ENCODE measurements at regions not wholly inside any gene's neighbourhood (a gene's known extent, or its start where the extent isn't known, plus 50 kb on each side); places are given as distances from the start of the nearest gene placed in this dataset.

DNA sequence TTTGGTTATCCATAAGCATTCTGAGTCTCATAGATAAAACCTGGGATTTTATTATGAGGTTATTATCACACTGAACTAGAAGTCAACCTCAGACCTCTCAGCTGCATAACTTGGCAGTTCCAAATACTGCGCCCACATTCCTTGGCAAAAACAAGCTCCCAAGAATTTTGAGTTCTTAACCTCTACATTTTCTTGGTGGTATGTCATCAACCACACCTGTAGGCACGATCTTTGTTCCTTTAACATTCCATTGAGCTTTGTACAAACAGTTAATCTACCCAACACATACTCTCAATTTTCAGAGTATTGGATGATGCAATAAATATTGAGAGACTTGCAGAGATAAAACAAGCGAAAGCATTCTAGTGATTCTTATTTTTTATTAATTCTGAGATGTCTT, 371.8 kb upstream of the PRICKLE1 start (continued):
- TF ChIP-seq, protein P1, sequence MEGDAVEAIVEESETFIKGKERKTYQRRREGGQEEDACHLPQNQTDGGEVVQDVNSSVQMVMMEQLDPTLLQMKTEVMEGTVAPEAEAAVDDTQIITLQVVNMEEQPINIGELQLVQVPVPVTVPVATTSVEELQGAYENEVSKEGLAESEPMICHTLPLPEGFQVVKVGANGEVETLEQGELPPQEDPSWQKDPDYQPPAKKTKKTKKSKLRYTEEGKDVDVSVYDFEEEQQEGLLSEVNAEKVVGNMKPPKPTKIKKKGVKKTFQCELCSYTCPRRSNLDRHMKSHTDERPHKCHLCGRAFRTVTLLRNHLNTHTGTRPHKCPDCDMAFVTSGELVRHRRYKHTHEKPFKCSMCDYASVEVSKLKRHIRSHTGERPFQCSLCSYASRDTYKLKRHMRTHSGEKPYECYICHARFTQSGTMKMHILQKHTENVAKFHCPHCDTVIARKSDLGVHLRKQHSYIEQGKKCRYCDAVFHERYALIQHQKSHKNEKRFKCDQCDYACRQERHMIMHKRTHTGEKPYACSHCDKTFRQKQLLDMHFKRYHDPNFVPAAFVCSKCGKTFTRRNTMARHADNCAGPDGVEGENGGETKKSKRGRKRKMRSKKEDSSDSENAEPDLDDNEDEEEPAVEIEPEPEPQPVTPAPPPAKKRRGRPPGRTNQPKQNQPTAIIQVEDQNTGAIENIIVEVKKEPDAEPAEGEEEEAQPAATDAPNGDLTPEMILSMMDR (IDR thresholded peaks at IDR 0.05 in 2 of 3, conservative IDR thresholded peaks at IDR 0.05 in 1 of 3; ENCODE audit: borderline replicate concordance in 1 of 3, insufficient read depth in 1 of 3, low read depth in 2 of 3, low read length in 2 of 3), result no peak
- TF ChIP-seq POLR2A (IDR thresholded peaks at IDR 0.05; ENCODE audit: borderline replicate concordance, extremely low read depth, insufficient read depth, insufficient read length), result no peak

GRCh38 chr12:42960087-42960527, 370.6 kb upstream of the PRICKLE1 start:
- ChIA-PET RAD21 (ENCODE audit: low non-redundant PET in 1 of 2, low total read pairs in 2 of 2, uncharacterized antibody in 2 of 2, unreplicated experiment in 2 of 2) (no interaction called here), CTCF (no interaction called here), POLR2A (no interaction called here)
- peak overlapping the region; percentile 7 for H2AFZ ChIP-seq (ENCODE audit: low read depth, low read length, poor library complexity, severe bottlenecking)
- peak; percentile 68 for ATAC-seq
- peaks cover 28 to 33% of the 10 kb centered on the region in 2 experiments for H3K4me1 ChIP-seq (ENCODE audit: control insufficient read depth in 1 of 2, insufficient read depth in 2 of 2, low read length in 2 of 2)
- no peaks in the 10 kb centered on the region for H4K20me1 ChIP-seq (ENCODE audit: insufficient read depth)
- intact Hi-C loops (cut with micrococcal nuclease), result loop anchor here (10.0 kb wide), 1 partner anchor 475 kb away; no protein-coding TSS in a partner anchor
- no peak for TF ChIP-seq EGR1 (IDR thresholded peaks at IDR 0.05; ENCODE audit: low read depth)
- TF ChIP-seq RAD21 (IDR thresholded peaks at IDR 0.05; ENCODE audit: low read depth), result no peak
- peak; percentile 52 for TF ChIP-seq FOSL1 (IDR thresholded peaks at IDR 0.05; ENCODE audit: low read depth)
- no peak for TF ChIP-seq POLR2A (IDR thresholded peaks at IDR 0.05; ENCODE audit: borderline replicate concordance, extremely low read depth, insufficient read depth, insufficient read length)
- TF ChIP-seq SIN3A (IDR thresholded peaks at IDR 0.05; ENCODE audit: low read depth), result no peak
- no peak for TF ChIP-seq SRF (IDR thresholded peaks at IDR 0.05; ENCODE audit: low read depth)
- TF ChIP-seq, protein P2, sequence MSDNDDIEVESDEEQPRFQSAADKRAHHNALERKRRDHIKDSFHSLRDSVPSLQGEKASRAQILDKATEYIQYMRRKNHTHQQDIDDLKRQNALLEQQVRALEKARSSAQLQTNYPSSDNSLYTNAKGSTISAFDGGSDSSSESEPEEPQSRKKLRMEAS (IDR thresholded peaks at IDR 0.05), result no peak
- TF ChIP-seq SP1 (IDR thresholded peaks at IDR 0.05; ENCODE audit: low read depth), result peak; percentile 31
- no peak for TF ChIP-seq EZH2phosphoT487 (IDR thresholded peaks at IDR 0.05; ENCODE audit: borderline replicate concordance)
- no peak for TF ChIP-seq ZNF274 (IDR thresholded peaks at IDR 0.05; ENCODE audit: low read depth, low read length)
- no peak for TF ChIP-seq ATF3 (IDR thresholded peaks at IDR 0.05)
- no peak for TF ChIP-seq POLR2AphosphoS5 (IDR thresholded peaks at IDR 0.05; ENCODE audit: low read depth, low read length)
- TF ChIP-seq, protein P3, sequence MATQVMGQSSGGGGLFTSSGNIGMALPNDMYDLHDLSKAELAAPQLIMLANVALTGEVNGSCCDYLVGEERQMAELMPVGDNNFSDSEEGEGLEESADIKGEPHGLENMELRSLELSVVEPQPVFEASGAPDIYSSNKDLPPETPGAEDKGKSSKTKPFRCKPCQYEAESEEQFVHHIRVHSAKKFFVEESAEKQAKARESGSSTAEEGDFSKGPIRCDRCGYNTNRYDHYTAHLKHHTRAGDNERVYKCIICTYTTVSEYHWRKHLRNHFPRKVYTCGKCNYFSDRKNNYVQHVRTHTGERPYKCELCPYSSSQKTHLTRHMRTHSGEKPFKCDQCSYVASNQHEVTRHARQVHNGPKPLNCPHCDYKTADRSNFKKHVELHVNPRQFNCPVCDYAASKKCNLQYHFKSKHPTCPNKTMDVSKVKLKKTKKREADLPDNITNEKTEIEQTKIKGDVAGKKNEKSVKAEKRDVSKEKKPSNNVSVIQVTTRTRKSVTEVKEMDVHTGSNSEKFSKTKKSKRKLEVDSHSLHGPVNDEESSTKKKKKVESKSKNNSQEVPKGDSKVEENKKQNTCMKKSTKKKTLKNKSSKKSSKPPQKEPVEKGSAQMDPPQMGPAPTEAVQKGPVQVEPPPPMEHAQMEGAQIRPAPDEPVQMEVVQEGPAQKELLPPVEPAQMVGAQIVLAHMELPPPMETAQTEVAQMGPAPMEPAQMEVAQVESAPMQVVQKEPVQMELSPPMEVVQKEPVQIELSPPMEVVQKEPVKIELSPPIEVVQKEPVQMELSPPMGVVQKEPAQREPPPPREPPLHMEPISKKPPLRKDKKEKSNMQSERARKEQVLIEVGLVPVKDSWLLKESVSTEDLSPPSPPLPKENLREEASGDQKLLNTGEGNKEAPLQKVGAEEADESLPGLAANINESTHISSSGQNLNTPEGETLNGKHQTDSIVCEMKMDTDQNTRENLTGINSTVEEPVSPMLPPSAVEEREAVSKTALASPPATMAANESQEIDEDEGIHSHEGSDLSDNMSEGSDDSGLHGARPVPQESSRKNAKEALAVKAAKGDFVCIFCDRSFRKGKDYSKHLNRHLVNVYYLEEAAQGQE (IDR thresholded peaks at IDR 0.05; ENCODE audit: low read depth), result no peak
- no peak for TF ChIP-seq ZFX (IDR thresholded peaks at IDR 0.05)
- no peak for TF ChIP-seq TCF7L2 (IDR thresholded peaks at IDR 0.05; ENCODE audit: borderline replicate concordance, extremely low read depth, insufficient read depth, insufficient read length)
- H3K27ac ChIP-seq (ENCODE audit: low read depth, low read length), result peak overlapping the region; percentile 43; the same call in 1 of the 2 replicates
- no peak overlapping the region for H3K9ac ChIP-seq (ENCODE audit: low read length)
- no peaks in the 10 kb centered on the region for H3K27me3 ChIP-seq (ENCODE audit: insufficient read depth, low read length)
- no peaks in the 10 kb centered on the region for H3K36me3 ChIP-seq (ENCODE audit: control insufficient read depth in 1 of 2, insufficient read depth in 2 of 2, low read length in 2 of 2)
- peak; percentile 45 for DNase-seq (ENCODE audit: low read depth, low spot score)
- no peaks in the 10 kb centered on the region for H3K9me3 ChIP-seq (ENCODE audit: control insufficient read depth in 1 of 2, insufficient read depth in 1 of 2, low read depth in 1 of 2, low read length in 2 of 2)
- H3K4me3 ChIP-seq (replicated peaks in 1 of 2; ENCODE audit: low read depth in 1 of 2, low read length in 2 of 2), result no peak overlapping the region
- H3K4me2 ChIP-seq (ENCODE audit: low read length), result peak overlapping the region; percentile 66
- BruUV-seq (replicated peaks), result no TSS peak
- no peaks in the 10 kb centered on the region for H3K79me2 ChIP-seq (ENCODE audit: insufficient read depth, low read length)
- no peaks in the 10 kb centered on the region for H3K9me2 ChIP-seq (ENCODE audit: insufficient read depth)
